Fibroblast of lung (primary cell): ENCODE measurements at regions not wholly inside any gene's neighbourhood (a gene's known extent, or its start where the extent isn't known, plus 50 kb on each side); places are given as distances from the start of the nearest gene placed in this dataset.

Experiments used
- DNase-seq, 2 donors: peaks; one replicate each; pipeline versions ENCODE4 v3.0.0 to v3.0.0-alpha.2; 2010; ENCODE audit warnings: low read depth in 2 of 2
- H2AFZ ChIP-seq: 2 replicates; pipeline ENCODE4 v1.5.1; 2012; ENCODE audit warnings: low read length, control low read depth, inconsistent platforms
- H3K27ac ChIP-seq: 2 replicates; pipeline ENCODE4 v1.5.1; 2011; ENCODE audit warnings: low read length, control low read depth; ENCODE audit not compliant: insufficient read depth
- H3K27me3 ChIP-seq: 2 replicates; pipeline ENCODE4 v1.5.1; 2011; ENCODE audit warnings: mild to moderate bottlenecking, low read length; ENCODE audit not compliant: control insufficient read depth, insufficient read depth
- H3K36me3 ChIP-seq: 2 replicates; pipeline ENCODE4 v1.5.1; 2011; ENCODE audit warnings: low read length; ENCODE audit not compliant: control insufficient read depth, insufficient read depth
- H3K4me1 ChIP-seq: 2 replicates; pipeline ENCODE4 v1.5.1; 2011; ENCODE audit warnings: low read length; ENCODE audit not compliant: control insufficient read depth, insufficient read depth; ENCODE audit errors: extremely low read depth
- H3K4me2 ChIP-seq: 2 replicates; pipeline ENCODE4 v1.5.1; 2011; ENCODE audit warnings: low read length, control low read depth; ENCODE audit not compliant: insufficient read depth; ENCODE audit errors: extremely low read depth
- H3K4me3 ChIP-seq, 4 experiments: fragments of 200-600 bp in 1 of 4; sonication (generic) in 1 of 4; replicated peaks in 1 of 4; 2 replicates each; pipeline ENCODE4 v1.5.1; 2011 to 2016; ENCODE audit warnings: low read length in 4 of 4, low read depth in 3 of 4, mild to moderate bottlenecking in 3 of 4, control low read depth in 2 of 4, inconsistent platforms in 1 of 4, mixed read lengths in 1 of 4; ENCODE audit not compliant: insufficient read depth in 1 of 4; ENCODE audit errors: control extremely low read depth in 1 of 4
- H3K79me2 ChIP-seq: 2 replicates; pipeline ENCODE4 v1.5.1; 2012; ENCODE audit warnings: mild to moderate bottlenecking, low read length, inconsistent platforms; ENCODE audit not compliant: control insufficient read depth, insufficient read depth
- H3K9ac ChIP-seq: 2 replicates; pipeline ENCODE4 v1.5.1; 2011; ENCODE audit warnings: mild to moderate bottlenecking, low read length, control low read depth; ENCODE audit not compliant: insufficient read depth
- H3K9me3 ChIP-seq: 2 replicates; pipeline ENCODE4 v1.5.1; 2012; ENCODE audit warnings: low read depth, low read length; ENCODE audit not compliant: control insufficient read depth, insufficient read depth
- H4K20me1 ChIP-seq: 2 replicates; pipeline ENCODE4 v1.5.1; 2011; ENCODE audit warnings: low read length; ENCODE audit not compliant: control insufficient read depth, insufficient read depth; ENCODE audit errors: extremely low read depth
- EZH2 ChIP-seq: IDR thresholded peaks from 2 replicates; pipeline ENCODE4 v1.5.1; 2012; ENCODE audit warnings: low read length, control low read depth, mild to moderate bottlenecking; ENCODE audit errors: missing control alignments
- TF ChIP-seq, protein P1 (sequence below), 2 donors: IDR thresholded peaks in 1 of 2; conservative IDR thresholded peaks in 1 of 2; 1 replicate in 1 of 2; 2 replicates in 1 of 2; pipeline ENCODE4 v1.5.1; 2011 to 2012; ENCODE audit warnings: low read length in 2 of 2, control low read depth in 1 of 2, inconsistent platforms in 1 of 2, low read depth in 1 of 2, mild to moderate bottlenecking in 1 of 2

DNA sequence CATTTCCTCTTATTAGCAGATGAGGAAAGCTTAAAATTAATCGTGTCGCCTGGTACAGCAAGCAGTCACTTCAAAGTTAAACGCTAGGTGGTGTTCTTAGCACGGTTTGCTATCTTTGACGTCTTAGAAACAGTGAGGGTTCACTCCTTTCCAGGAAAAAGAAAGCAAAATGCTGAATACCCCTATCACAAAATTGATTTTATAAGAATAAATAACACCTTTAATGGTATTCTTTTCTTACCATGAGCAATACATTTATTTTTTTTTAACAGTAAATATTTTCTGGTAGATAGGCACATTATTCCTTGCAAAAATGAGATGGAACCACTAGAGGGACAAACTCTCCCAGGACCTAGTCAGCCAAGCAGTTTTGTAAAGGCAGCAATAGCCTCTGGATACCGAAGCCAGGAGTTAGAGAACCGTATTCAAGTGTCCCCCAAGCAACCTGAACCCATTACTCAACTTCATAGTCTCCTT is 153.9 kb downstream of the KDR start:
- Histone ChIP-seq H3K4me2 (no peak overlapping the region), H3K9me3 (no peaks in the 10 kb centered on the region), H4K20me1 (no peaks in the 10 kb centered on the region), H3K4me1 (no peaks in the 10 kb centered on the region), H3K27ac (no peak overlapping the region), H3K9ac (no peak overlapping the region), H3K27me3 (peaks cover 2% of the 10 kb centered on the region), H3K79me2 (no peaks in the 10 kb centered on the region), H2AFZ (no peak overlapping the region), H3K36me3 (no peaks in the 10 kb centered on the region), H3K4me3 (no peak overlapping the region)
- peak; percentile 37 to 73 for DNase-seq
- TF ChIP-seq, protein P1, sequence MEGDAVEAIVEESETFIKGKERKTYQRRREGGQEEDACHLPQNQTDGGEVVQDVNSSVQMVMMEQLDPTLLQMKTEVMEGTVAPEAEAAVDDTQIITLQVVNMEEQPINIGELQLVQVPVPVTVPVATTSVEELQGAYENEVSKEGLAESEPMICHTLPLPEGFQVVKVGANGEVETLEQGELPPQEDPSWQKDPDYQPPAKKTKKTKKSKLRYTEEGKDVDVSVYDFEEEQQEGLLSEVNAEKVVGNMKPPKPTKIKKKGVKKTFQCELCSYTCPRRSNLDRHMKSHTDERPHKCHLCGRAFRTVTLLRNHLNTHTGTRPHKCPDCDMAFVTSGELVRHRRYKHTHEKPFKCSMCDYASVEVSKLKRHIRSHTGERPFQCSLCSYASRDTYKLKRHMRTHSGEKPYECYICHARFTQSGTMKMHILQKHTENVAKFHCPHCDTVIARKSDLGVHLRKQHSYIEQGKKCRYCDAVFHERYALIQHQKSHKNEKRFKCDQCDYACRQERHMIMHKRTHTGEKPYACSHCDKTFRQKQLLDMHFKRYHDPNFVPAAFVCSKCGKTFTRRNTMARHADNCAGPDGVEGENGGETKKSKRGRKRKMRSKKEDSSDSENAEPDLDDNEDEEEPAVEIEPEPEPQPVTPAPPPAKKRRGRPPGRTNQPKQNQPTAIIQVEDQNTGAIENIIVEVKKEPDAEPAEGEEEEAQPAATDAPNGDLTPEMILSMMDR (conservative IDR thresholded peaks at IDR 0.05 in 1 of 2, IDR thresholded peaks at IDR 0.05 in 1 of 2; ENCODE audit: low read depth in 1 of 2, low read length in 2 of 2), result peak; percentile 62 to 72
- TF ChIP-seq EZH2, result no peak

DNA sequence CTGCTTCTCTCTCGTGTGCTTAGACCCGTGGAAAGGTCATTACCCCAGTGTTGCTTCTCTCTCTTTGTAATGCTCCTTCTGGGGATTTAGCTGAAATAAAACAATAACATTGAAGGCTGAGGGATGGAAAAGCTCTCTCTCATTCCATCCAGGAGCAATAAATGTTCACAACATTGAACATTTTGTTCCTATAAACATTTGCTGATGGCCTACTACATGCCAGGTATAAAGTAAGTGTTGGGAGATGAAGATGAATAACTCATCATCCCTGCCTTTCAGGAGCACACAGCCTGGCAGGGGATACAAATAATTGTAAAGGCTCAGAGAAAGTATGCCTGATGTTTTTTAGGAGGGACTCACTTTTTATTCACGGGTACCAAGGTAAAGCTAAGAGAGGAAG is 158.1 kb downstream of the KDR start:
- peaks cover 2% of the 10 kb centered on the region for H3K27me3 ChIP-seq
- no peak overlapping the region for H2AFZ ChIP-seq
- H3K36me3 ChIP-seq, result no peaks in the 10 kb centered on the region
- no peak for TF ChIP-seq EZH2
- TF ChIP-seq, protein P1 (conservative IDR thresholded peaks at IDR 0.05 in 1 of 2, IDR thresholded peaks at IDR 0.05 in 1 of 2; ENCODE audit: low read depth in 1 of 2, low read length in 2 of 2), result no peak
- no peaks in the 10 kb centered on the region for H4K20me1 ChIP-seq
- H3K27ac ChIP-seq, result no peak overlapping the region
- no peaks in the 10 kb centered on the region for H3K9me3 ChIP-seq
- no peak overlapping the region for H3K4me3 ChIP-seq
- H3K4me1 ChIP-seq, result no peaks in the 10 kb centered on the region
- H3K4me2 ChIP-seq, result no peak overlapping the region
- DNase-seq, result no peak
- no peaks in the 10 kb centered on the region for H3K79me2 ChIP-seq
- no peak overlapping the region for H3K9ac ChIP-seq

DNA sequence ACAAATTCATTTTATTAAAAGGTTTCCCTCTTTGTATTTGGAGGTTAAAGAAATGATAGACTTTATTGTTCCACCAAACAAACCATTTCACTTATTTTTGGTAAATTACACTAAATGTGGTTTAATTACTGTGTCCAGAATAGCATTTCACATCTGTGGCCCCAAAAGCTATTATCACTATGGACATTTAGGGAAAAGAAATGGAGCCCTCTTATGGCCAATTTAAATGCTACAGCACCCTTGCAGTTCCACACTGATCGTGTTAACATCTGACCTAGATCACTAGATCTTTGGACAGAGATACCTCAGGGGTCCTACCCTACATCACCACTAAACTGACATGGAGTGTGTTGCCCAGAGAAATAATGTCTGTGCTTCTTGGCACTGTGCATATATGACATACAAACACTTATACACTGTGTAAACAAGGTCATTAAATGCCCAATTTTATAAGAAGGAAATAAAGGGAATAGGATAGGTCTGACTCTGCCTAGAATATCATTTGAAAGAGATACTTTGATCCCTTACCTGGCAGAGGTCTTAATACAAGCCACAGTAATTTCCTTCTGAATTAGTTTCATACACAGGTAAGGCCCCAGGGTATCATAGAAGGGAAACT is 163.9 kb downstream of the KDR start:
- Histone ChIP-seq H3K36me3 (no peaks in the 10 kb centered on the region), H3K9me3 (no peaks in the 10 kb centered on the region), H3K4me3 (no peak overlapping the region), H3K27ac (no peak overlapping the region), H4K20me1 (no peaks in the 10 kb centered on the region), H3K9ac (no peak overlapping the region), H2AFZ (no peak overlapping the region), H3K4me1 (peaks cover 11% of the 10 kb centered on the region), H3K27me3 (no peaks in the 10 kb centered on the region), H3K79me2 (no peaks in the 10 kb centered on the region), H3K4me2 (no peak overlapping the region)
- TF ChIP-seq, protein P1 (conservative IDR thresholded peaks at IDR 0.05 in 1 of 2, IDR thresholded peaks at IDR 0.05 in 1 of 2; ENCODE audit: low read depth in 1 of 2, low read length in 2 of 2), result peak; percentile 68 to 72
- no peak for TF ChIP-seq EZH2
- peak; percentile 25 to 56 for DNase-seq
